Myocyte (in vitro differentiated cells): ENCODE measurements at regions not wholly inside any gene's neighbourhood (a gene's known extent, or its start where the extent isn't known, plus 50 kb on each side); places are given as distances from the start of the nearest gene placed in this dataset.

Source experiments
- DNase-seq: peaks from one replicate; pipeline ENCODE4 v3.0.0-alpha.2; 2012; ENCODE audit warnings: low read depth

DNA sequence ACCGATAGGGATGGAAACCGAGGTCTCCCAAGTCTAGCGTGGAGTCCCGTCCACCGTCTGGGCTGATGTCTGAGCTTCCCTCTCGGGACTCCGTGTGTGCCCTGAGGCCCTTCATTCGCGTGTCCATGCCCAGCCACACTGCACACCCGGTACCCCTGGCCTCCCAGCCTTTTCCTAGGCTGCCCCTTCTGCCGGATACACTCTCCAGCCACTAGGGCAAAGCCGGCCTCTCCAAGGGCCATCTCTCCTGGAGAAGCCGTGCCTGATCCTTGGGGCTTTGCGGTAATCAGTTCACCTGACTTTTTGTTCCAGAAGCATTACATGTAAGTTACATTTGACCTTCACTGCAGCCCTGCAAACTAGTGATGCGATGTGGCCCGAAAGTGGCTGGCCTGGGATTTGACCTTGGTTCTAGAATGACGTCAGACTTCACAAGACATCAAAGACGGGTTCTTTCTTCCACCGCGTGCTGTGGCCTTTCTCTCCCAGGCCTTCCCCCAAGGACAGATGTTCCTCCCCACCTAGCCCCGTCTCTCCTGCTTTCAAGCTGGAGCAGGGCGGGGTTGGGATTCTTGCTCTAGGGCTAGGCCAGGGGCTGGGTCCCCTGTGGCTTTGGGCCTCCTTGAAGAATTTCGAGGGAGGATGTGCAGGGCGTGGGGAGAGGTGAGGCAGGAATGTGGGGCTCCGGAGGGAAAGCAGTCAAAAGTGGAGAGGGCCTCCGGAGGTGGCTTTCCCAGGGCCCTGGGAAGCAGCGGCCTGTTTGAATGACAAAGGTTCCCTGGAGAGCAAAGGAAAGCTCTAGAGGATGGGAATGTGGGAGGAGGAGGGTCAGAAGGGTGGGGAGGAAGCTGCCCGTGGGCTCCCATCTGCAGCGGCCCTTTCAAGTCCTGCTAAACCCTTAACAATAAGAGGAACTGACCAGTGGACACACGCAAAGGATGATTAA lies 49.7 kb upstream of the SLC2A1 start:
- no peak for DNase-seq
